HEK293 (cell line): ENCODE measurements at regions not wholly inside any gene's neighbourhood (a gene's known extent, or its start where the extent isn't known, plus 50 kb on each side); places are given as distances from the start of the nearest gene placed in this dataset.

Source experiments
- TF ChIP-seq, protein P1 (sequence below): fragments of 450-650 bp; formaldehyde crosslinking; IDR thresholded peaks from 2 replicates; pipeline ENCODE4 v1.5.1; 2016; ENCODE audit warnings: missing biosample characterization, missing genetic modification characterization
- TF ChIP-seq, protein P2 (sequence below): fragments of 450-650 bp; formaldehyde crosslinking; IDR thresholded peaks from 2 replicates; pipeline ENCODE4 v1.5.1; 2016; ENCODE audit warnings: missing biosample characterization, missing genetic modification characterization

- TF ChIP-seq, protein P1, sequence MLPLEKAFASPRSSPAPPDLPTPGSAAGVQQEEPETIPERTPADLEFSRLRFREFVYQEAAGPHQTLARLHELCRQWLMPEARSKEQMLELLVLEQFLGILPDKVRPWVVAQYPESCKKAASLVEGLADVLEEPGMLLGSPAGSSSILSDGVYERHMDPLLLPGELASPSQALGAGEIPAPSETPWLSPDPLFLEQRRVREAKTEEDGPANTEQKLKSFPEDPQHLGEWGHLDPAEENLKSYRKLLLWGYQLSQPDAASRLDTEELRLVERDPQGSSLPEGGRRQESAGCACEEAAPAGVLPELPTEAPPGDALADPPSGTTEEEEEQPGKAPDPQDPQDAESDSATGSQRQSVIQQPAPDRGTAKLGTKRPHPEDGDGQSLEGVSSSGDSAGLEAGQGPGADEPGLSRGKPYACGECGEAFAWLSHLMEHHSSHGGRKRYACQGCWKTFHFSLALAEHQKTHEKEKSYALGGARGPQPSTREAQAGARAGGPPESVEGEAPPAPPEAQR (tag by site-specific recombination) = no peak
- TF ChIP-seq, protein P2, sequence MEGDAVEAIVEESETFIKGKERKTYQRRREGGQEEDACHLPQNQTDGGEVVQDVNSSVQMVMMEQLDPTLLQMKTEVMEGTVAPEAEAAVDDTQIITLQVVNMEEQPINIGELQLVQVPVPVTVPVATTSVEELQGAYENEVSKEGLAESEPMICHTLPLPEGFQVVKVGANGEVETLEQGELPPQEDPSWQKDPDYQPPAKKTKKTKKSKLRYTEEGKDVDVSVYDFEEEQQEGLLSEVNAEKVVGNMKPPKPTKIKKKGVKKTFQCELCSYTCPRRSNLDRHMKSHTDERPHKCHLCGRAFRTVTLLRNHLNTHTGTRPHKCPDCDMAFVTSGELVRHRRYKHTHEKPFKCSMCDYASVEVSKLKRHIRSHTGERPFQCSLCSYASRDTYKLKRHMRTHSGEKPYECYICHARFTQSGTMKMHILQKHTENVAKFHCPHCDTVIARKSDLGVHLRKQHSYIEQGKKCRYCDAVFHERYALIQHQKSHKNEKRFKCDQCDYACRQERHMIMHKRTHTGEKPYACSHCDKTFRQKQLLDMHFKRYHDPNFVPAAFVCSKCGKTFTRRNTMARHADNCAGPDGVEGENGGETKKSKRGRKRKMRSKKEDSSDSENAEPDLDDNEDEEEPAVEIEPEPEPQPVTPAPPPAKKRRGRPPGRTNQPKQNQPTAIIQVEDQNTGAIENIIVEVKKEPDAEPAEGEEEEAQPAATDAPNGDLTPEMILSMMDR = no peak
Measured at GRCh38 chr6:139586273-139586672, 211.8 kb upstream of the CITED2 start.
